NCI-H1105 (cell line): ENCODE measurements at regions not wholly inside any gene's neighbourhood (a gene's known extent, or its start where the extent isn't known, plus 50 kb on each side); places are given as distances from the start of the nearest gene placed in this dataset.

Source experiments
- DNase-seq: peaks from one replicate; lab custom pipeline; 2025; lab: John Stamatoyannopoulos, UW

- DNase-seq = no peak
Measured at GRCh38 chr15:29320420-29320819, 50.8 kb upstream of the NSMCE3 start.

GRCh38 chr15:29319823-29320222 lies 50.2 kb upstream of the NSMCE3 start:
- no peak for DNase-seq
